HEK293 (cell line): ENCODE measurements at regions not wholly inside any gene's neighbourhood (a gene's known extent, or its start where the extent isn't known, plus 50 kb on each side); places are given as distances from the start of the nearest gene placed in this dataset.

Experiments used
- CTCF ChIA-PET: fragments of 350-600 bp; formaldehyde crosslinking; extraction: SDS; loops from one replicate; lab custom pipeline; 2021; ENCODE audit warnings: antibody characterized with exemption; lab: Yijun Ruan, JAX
- POLR2A ChIA-PET: fragments of 300-600 bp; formaldehyde crosslinking; extraction: SDS; loops from one replicate; lab custom pipeline; 2020; ENCODE audit warnings: antibody characterized with exemption, inconsistent platforms; lab: Yijun Ruan, JAX
- H3K27ac ChIP-seq: fragments of 200-500 bp; sonication (Bioruptor generic); 2 replicates; pipeline ENCODE4 v1.5.1; 2014; ENCODE audit warnings: low read depth, low read length, control low read depth, inconsistent platforms; ENCODE audit errors: extremely low read depth
- H3K36me3 ChIP-seq, 2 experiments: fragments of 200-500 bp in 1 of 2; sonication (Bioruptor generic) in 1 of 2; 1 replicate in 1 of 2; 2 replicates in 1 of 2; pipeline ENCODE4 v1.5.1; 2014 to 2017; ENCODE audit warnings: inconsistent platforms in 2 of 2, low read length in 2 of 2; ENCODE audit not compliant: control insufficient read depth in 2 of 2, insufficient read depth in 1 of 2
- H3K4me1 ChIP-seq: fragments of 200-500 bp; sonication (Bioruptor generic); 2 replicates; pipeline ENCODE4 v1.5.1; 2014; ENCODE audit warnings: mild to moderate bottlenecking, low read length, inconsistent platforms; ENCODE audit not compliant: control insufficient read depth, insufficient read depth
- H3K4me3 ChIP-seq: 2 replicates; pipeline ENCODE4 v1.5.1; 2011; ENCODE audit warnings: low read depth, mild to moderate bottlenecking, control low read depth, low read length, moderate library complexity
- H3K9me3 ChIP-seq: fragments of 200-500 bp; sonication (Bioruptor generic); 2 replicates; pipeline ENCODE4 v1.5.1; 2014; ENCODE audit warnings: low read depth, low read length, inconsistent platforms; ENCODE audit not compliant: control insufficient read depth, insufficient read depth
- BCL6B ChIP-seq: fragments of 450-650 bp; formaldehyde crosslinking; IDR thresholded peaks from 2 replicates; pipeline ENCODE4 v1.5.1; 2017; ENCODE audit warnings: missing biosample characterization, missing genetic modification characterization
- GLI4 ChIP-seq: fragments of 450-650 bp; formaldehyde crosslinking; IDR thresholded peaks from 2 replicates; pipeline ENCODE4 v1.5.1; 2016; ENCODE audit warnings: missing biosample characterization, missing genetic modification characterization
- GLIS1 ChIP-seq: fragments of 450-650 bp; formaldehyde crosslinking; IDR thresholded peaks from 2 replicates; pipeline ENCODE4 v1.5.1; 2016; ENCODE audit warnings: missing biosample characterization, missing genetic modification characterization
- KLF10 ChIP-seq: fragments of 450-650 bp; IDR thresholded peaks from 2 replicates; pipeline ENCODE4 v1.5.1; 2018; ENCODE audit warnings: missing biosample characterization, mild to moderate bottlenecking, missing genetic modification characterization
- ZBTB48 ChIP-seq: fragments of 450-650 bp; formaldehyde crosslinking; IDR thresholded peaks from 2 replicates; pipeline ENCODE4 v1.5.1; 2016; ENCODE audit warnings: missing biosample characterization, missing genetic modification characterization
- ZNF114 ChIP-seq: fragments of 450-650 bp; formaldehyde crosslinking; IDR thresholded peaks from 2 replicates; pipeline ENCODE4 v1.5.0; 2017; ENCODE audit warnings: missing biosample characterization, missing genetic modification characterization
- ZNF175 ChIP-seq: fragments of 450-650 bp; formaldehyde crosslinking; IDR thresholded peaks from 2 replicates; pipeline ENCODE4 v1.5.1; 2016; ENCODE audit warnings: missing biosample characterization, missing genetic modification characterization
- ZNF18 ChIP-seq: fragments of 450-650 bp; formaldehyde crosslinking; IDR thresholded peaks from 2 replicates; pipeline ENCODE4 v1.5.1; 2016; ENCODE audit warnings: missing biosample characterization, missing genetic modification characterization
- ZNF211 ChIP-seq: fragments of 450-650 bp; formaldehyde crosslinking; IDR thresholded peaks from 2 replicates; pipeline ENCODE4 v1.5.1; 2016; ENCODE audit warnings: low read depth, missing biosample characterization, missing genetic modification characterization
- ZNF26 ChIP-seq: fragments of 450-650 bp; formaldehyde crosslinking; IDR thresholded peaks from 2 replicates; pipeline ENCODE4 v1.5.1; 2016; ENCODE audit warnings: missing biosample characterization, missing genetic modification characterization
- ZNF266 ChIP-seq: fragments of 450-650 bp; formaldehyde crosslinking; IDR thresholded peaks from 2 replicates; pipeline ENCODE4 v1.5.1; 2016; ENCODE audit warnings: missing biosample characterization, missing genetic modification characterization, low read depth
- ZNF404 ChIP-seq: fragments of 450-650 bp; formaldehyde crosslinking; IDR thresholded peaks from 2 replicates; pipeline ENCODE4 v1.5.1; 2017; ENCODE audit warnings: missing biosample characterization, missing genetic modification characterization
- ZNF473 ChIP-seq: fragments of 450-650 bp; formaldehyde crosslinking; IDR thresholded peaks from 2 replicates; pipeline ENCODE4 v1.5.1; 2017; ENCODE audit warnings: missing biosample characterization, missing genetic modification characterization
- ZNF501 ChIP-seq: fragments of 450-650 bp; formaldehyde crosslinking; IDR thresholded peaks from 2 replicates; pipeline ENCODE4 v1.5.1; 2016; ENCODE audit warnings: missing biosample characterization, missing genetic modification characterization
- ZNF514 ChIP-seq: fragments of 450-650 bp; formaldehyde crosslinking; IDR thresholded peaks from 2 replicates; pipeline ENCODE4 v1.5.1; 2016; ENCODE audit warnings: missing biosample characterization, missing genetic modification characterization
- ZNF521 ChIP-seq: fragments of 450-650 bp; formaldehyde crosslinking; IDR thresholded peaks from 2 replicates; pipeline ENCODE4 v1.5.1; 2017; ENCODE audit warnings: missing biosample characterization, mild to moderate bottlenecking, missing genetic modification characterization
- ZNF529 ChIP-seq: fragments of 450-650 bp; formaldehyde crosslinking; IDR thresholded peaks from 2 replicates; pipeline ENCODE4 v1.5.1; 2017; ENCODE audit warnings: missing genetic modification characterization, missing biosample characterization; ENCODE audit not compliant: insufficient replicate concordance
- ZNF645 ChIP-seq: fragments of 450-650 bp; formaldehyde crosslinking; IDR thresholded peaks from 2 replicates; pipeline ENCODE4; 2016; ENCODE audit warnings: missing biosample characterization, missing genetic modification characterization
- ZNF658 ChIP-seq: fragments of 450-650 bp; formaldehyde crosslinking; IDR thresholded peaks from 2 replicates; pipeline ENCODE4; 2016; ENCODE audit warnings: missing biosample characterization, missing genetic modification characterization
- ZNF677 ChIP-seq: fragments of 450-650 bp; IDR thresholded peaks from 2 replicates; pipeline ENCODE4 v1.5.0; 2018; ENCODE audit warnings: missing biosample characterization, mild to moderate bottlenecking, missing genetic modification characterization, moderate library complexity
- ZNF792 ChIP-seq: fragments of 450-650 bp; formaldehyde crosslinking; IDR thresholded peaks from 2 replicates; pipeline ENCODE4 v1.5.1; 2016; ENCODE audit warnings: missing biosample characterization, missing genetic modification characterization
- ZNF843 ChIP-seq: fragments of 450-650 bp; formaldehyde crosslinking; IDR thresholded peaks from 2 replicates; pipeline ENCODE4 v1.5.1; 2016; ENCODE audit warnings: missing biosample characterization, missing genetic modification characterization
- TF ChIP-seq, protein P1 (sequence below): fragments of 450-650 bp; formaldehyde crosslinking; IDR thresholded peaks from 2 replicates; pipeline ENCODE4 v1.5.1; 2016; ENCODE audit warnings: missing biosample characterization, missing genetic modification characterization
- TF ChIP-seq, protein P2 (sequence below): fragments of 450-650 bp; formaldehyde crosslinking; IDR thresholded peaks from 2 replicates; pipeline ENCODE4 v1.5.1; 2016; ENCODE audit warnings: missing biosample characterization, missing genetic modification characterization, borderline replicate concordance

GRCh38 chr21:28523367-28523766 lies 469.3 kb downstream of the LTN1 start:
- no peaks in the 10 kb centered on the region for H3K9me3 ChIP-seq
- H3K36me3 ChIP-seq, result no peaks in the 10 kb centered on the region
- ChIA-PET CTCF (interaction anchor here (0.5 kb wide), 1 partner anchor 69 kb away, joined by 3 read pairs; no protein-coding TSS in a partner anchor), POLR2A (no interaction called here)
- no peak overlapping the region for H3K4me3 ChIP-seq
- TF ChIP-seq ZNF114 (tag by site-specific recombination) (no peak), ZNF658 (no peak), ZNF792 (tag by site-specific recombination) (no peak), ZNF266 (tag by site-specific recombination) (no peak), ZNF645 (tag by site-specific recombination) (no peak), ZNF18 (tag by site-specific recombination) (no peak), BCL6B (tag by site-specific recombination) (no peak), ZNF473 (no peak), ZNF521 (tag by site-specific recombination) (no peak), ZNF529 (tag by site-specific recombination) (no peak), ZNF514 (tag by site-specific recombination) (no peak)
- TF ChIP-seq, protein P1, sequence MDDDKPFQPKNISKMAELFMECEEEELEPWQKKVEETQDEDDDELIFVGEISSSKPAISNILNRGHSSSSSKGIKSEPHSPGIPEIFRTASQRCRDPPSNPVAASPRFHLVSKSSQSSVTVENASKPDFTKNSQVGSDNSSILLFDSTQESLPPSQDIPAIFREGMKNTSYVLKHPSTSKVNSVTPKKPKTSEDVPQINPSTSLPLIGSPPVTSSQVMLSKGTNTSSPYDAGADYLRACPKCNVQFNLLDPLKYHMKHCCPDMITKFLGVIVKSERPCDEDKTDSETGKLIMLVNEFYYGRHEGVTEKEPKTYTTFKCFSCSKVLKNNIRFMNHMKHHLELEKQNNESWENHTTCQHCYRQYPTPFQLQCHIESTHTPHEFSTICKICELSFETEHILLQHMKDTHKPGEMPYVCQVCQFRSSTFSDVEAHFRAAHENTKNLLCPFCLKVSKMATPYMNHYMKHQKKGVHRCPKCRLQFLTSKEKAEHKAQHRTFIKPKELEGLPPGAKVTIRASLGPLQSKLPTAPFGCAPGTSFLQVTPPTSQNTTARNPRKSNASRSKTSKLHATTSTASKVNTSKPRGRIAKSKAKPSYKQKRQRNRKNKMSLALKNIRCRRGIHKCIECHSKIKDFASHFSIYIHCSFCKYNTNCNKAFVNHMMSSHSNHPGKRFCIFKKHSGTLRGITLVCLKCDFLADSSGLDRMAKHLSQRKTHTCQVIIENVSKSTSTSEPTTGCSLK (tag by site-specific recombination), result no peak
- TF ChIP-seq, all 188 proteins: peak for 0
- Histone ChIP-seq H3K27ac (no peak overlapping the region), H3K4me1 (no peaks in the 10 kb centered on the region)

GRCh38 chr21:28522014-28522799 lies 470.5 kb downstream of the LTN1 start:
- Histone ChIP-seq H3K4me1 (no peaks in the 10 kb centered on the region), H3K9me3 (no peaks in the 10 kb centered on the region), H3K27ac (no peak overlapping the region), H3K4me3 (no peak overlapping the region), H3K36me3 (no peaks in the 10 kb centered on the region)
- POLR2A ChIA-PET, result no interaction called here
- CTCF ChIA-PET, result interaction anchor here (0.6 to 2.0 kb wide), 2 partner anchors 11 to 223 kb away, joined by 5 to 11 read pairs; no protein-coding TSS in a partner anchor
- TF ChIP-seq ZNF843 (tag by site-specific recombination) (no peak), ZNF404 (no peak), ZNF501 (tag by site-specific recombination) (no peak), GLI4 (tag by site-specific recombination) (no peak), ZNF211 (tag by site-specific recombination) (no peak), ZNF26 (tag by site-specific recombination) (no peak), ZNF677 (tag by site-specific recombination) (no peak), GLIS1 (tag by site-specific recombination) (no peak), KLF10 (tag by site-specific recombination) (no peak), ZNF175 (tag by site-specific recombination) (no peak), ZBTB48 (tag by site-specific recombination) (no peak)
- TF ChIP-seq, protein P2, sequence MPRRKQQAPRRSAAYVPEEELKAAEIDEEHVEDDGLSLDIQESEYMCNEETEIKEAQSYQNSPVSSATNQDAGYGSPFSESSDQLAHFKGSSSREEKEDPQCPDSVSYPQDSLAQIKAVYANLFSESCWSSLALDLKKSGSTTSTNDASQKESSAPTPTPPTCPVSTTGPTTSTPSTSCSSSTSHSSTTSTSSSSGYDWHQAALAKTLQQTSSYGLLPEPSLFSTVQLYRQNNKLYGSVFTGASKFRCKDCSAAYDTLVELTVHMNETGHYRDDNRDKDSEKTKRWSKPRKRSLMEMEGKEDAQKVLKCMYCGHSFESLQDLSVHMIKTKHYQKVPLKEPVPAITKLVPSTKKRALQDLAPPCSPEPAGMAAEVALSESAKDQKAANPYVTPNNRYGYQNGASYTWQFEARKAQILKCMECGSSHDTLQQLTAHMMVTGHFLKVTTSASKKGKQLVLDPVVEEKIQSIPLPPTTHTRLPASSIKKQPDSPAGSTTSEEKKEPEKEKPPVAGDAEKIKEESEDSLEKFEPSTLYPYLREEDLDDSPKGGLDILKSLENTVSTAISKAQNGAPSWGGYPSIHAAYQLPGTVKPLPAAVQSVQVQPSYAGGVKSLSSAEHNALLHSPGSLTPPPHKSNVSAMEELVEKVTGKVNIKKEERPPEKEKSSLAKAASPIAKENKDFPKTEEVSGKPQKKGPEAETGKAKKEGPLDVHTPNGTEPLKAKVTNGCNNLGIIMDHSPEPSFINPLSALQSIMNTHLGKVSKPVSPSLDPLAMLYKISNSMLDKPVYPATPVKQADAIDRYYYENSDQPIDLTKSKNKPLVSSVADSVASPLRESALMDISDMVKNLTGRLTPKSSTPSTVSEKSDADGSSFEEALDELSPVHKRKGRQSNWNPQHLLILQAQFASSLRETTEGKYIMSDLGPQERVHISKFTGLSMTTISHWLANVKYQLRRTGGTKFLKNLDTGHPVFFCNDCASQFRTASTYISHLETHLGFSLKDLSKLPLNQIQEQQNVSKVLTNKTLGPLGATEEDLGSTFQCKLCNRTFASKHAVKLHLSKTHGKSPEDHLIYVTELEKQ (tag by site-specific recombination), result no peak
